Tibial artery (tissue), 4 donors: ENCODE measurements at regions not wholly inside any gene's neighbourhood (a gene's known extent, or its start where the extent isn't known, plus 50 kb on each side); places are given as distances from the start of the nearest gene placed in this dataset.

Source experiments
- DNase-seq, 2 donors: peaks; one replicate each; pipeline ENCODE4 v3.0.0-alpha.2; 2019
- H3K27ac ChIP-seq, 2 donors: fragments of 200-600 bp; sonication (generic) in 1 of 2; 1 replicate in 1 of 2; 2 replicates in 1 of 2; pipeline ENCODE4 v1.5.1; 2018 to 2019; ENCODE audit warnings: mild to moderate bottlenecking in 1 of 2
- H3K27me3 ChIP-seq, 2 donors: fragments of 200-600 bp; sonication (generic) in 1 of 2; one replicate each; pipeline versions ENCODE4 v1.5.1 to v1.6.0; 2016 to 2019
- H3K36me3 ChIP-seq, 3 donors: fragments of 200-600 bp; sonication (generic) in 2 of 3; one replicate each; pipeline ENCODE4 v1.5.1; 2016 to 2019; ENCODE audit warnings: mild to moderate bottlenecking in 2 of 3
- H3K4me1 ChIP-seq, 4 donors: fragments of 200-600 bp; sonication (generic) in 2 of 4; 1 replicate in 3 of 4; 2 replicates in 1 of 4; pipeline ENCODE4 v1.5.1; 2016 to 2019
- H3K4me3 ChIP-seq, 2 donors: fragments of 200-600 bp; sonication (generic) in 1 of 2; 1 replicate in 1 of 2; 2 replicates in 1 of 2; pipeline ENCODE4 v1.5.1; 2018 to 2019; ENCODE audit warnings: mild to moderate bottlenecking in 2 of 2
- H3K9me3 ChIP-seq, 3 donors: fragments of 200-600 bp; sonication (generic) in 1 of 3; one replicate each; pipeline ENCODE4 v1.5.1; 2016 to 2019
- CTCF ChIP-seq, 2 experiments: fragments of 200-600 bp in 1 of 2; fragments of 450-650 bp in 1 of 2; IDR thresholded peaks; one replicate each; pipeline ENCODE4 v1.5.1; 2017 to 2019; ENCODE audit warnings: antibody characterized with exemption in 2 of 2, mild to moderate bottlenecking in 1 of 2, moderate library complexity in 1 of 2
- intact Hi-C: fragments of 100-400 bp; cut with DNase I; formaldehyde crosslinking; loops from one replicate; pipeline ENCODE4 v1.15.0; 2023; ENCODE audit warnings: low total_unique reads

GRCh38 chrX:122666601-122667000 is 517.5 kb upstream of the GRIA3 start:
- H3K36me3 ChIP-seq: no peaks in the 10 kb centered on the region
- no peak for DNase-seq
- H3K4me3 ChIP-seq: no peak overlapping the region
- no peaks in the 10 kb centered on the region for H3K9me3 ChIP-seq
- no peak for TF ChIP-seq CTCF (IDR thresholded peaks at IDR 0.05)
- no peak overlapping the region for H3K27ac ChIP-seq
- intact Hi-C loops: no loop called here
- no peaks in the 10 kb centered on the region for H3K27me3 ChIP-seq
- H3K4me1 ChIP-seq: no peaks in the 10 kb centered on the region

GRCh38 chrX:122667667-122668066 is 516.4 kb upstream of the GRIA3 start:
- intact Hi-C loops: no loop called here
- Histone ChIP-seq H3K36me3 (no peaks in the 10 kb centered on the region), H3K9me3 (no peaks in the 10 kb centered on the region), H3K27me3 (no peaks in the 10 kb centered on the region), H3K4me1 (no peaks in the 10 kb centered on the region), H3K4me3 (no peak overlapping the region), H3K27ac (no peak overlapping the region)
- no peak for TF ChIP-seq CTCF (IDR thresholded peaks at IDR 0.05)
- DNase-seq: no peak

GRCh38 chrX:122703762-122704161 is 480.3 kb upstream of the GRIA3 start:
- intact Hi-C loops: no loop called here
- Histone ChIP-seq H3K4me3 (no peak overlapping the region), H3K9me3 (peaks cover 0 to 10% (median 0%) of the 10 kb centered on the region in 3 donors), H3K27ac (no peak overlapping the region), H3K27me3 (no peaks in the 10 kb centered on the region), H3K4me1 (no peaks in the 10 kb centered on the region), H3K36me3 (no peaks in the 10 kb centered on the region)
- no peak for TF ChIP-seq CTCF (IDR thresholded peaks at IDR 0.05)
- no peak for DNase-seq

- Histone ChIP-seq H3K27ac (no peak overlapping the region), H3K36me3 (no peaks in the 10 kb centered on the region), H3K9me3 (no peaks in the 10 kb centered on the region), H3K4me3 (no peak overlapping the region), H3K27me3 (no peaks in the 10 kb centered on the region), H3K4me1 (no peaks in the 10 kb centered on the region)
- intact Hi-C loops: no loop called here
- DNase-seq: no peak
- no peak for TF ChIP-seq CTCF (IDR thresholded peaks at IDR 0.05)
Measured at GRCh38 chrX:122739770-122740169, 444.3 kb upstream of the GRIA3 start.

- Histone ChIP-seq H3K27me3 (no peaks in the 10 kb centered on the region), H3K4me1 (no peaks in the 10 kb centered on the region), H3K4me3 (no peak overlapping the region), H3K36me3 (no peaks in the 10 kb centered on the region), H3K9me3 (peaks cover 0 to under 1% (median 0%) of the 10 kb centered on the region in 3 donors), H3K27ac (no peak overlapping the region)
- intact Hi-C loops: no loop called here
- TF ChIP-seq CTCF (IDR thresholded peaks at IDR 0.05): no peak
- no peak for DNase-seq
Measured at GRCh38 chrX:122770581-122770980, 413.5 kb upstream of the GRIA3 start.

GRCh38 chrX:122771933-122772332 is 412.1 kb upstream of the GRIA3 start:
- H3K9me3 ChIP-seq: peaks cover 0 to 5% (median 0%) of the 10 kb centered on the region in 3 donors
- H3K4me1 ChIP-seq: no peaks in the 10 kb centered on the region
- H3K27ac ChIP-seq: no peak overlapping the region
- H3K4me3 ChIP-seq: no peak overlapping the region
- no peaks in the 10 kb centered on the region for H3K27me3 ChIP-seq
- DNase-seq: no peak
- no peak for TF ChIP-seq CTCF (IDR thresholded peaks at IDR 0.05)
- intact Hi-C loops: no loop called here
- H3K36me3 ChIP-seq: no peaks in the 10 kb centered on the region
